Mesothelial cell of epicardium (in vitro differentiated cells): ENCODE measurements at regions not wholly inside any gene's neighbourhood (a gene's known extent, or its start where the extent isn't known, plus 50 kb on each side); places are given as distances from the start of the nearest gene placed in this dataset.

Experiments used
- DNase-seq, 2 experiments: peaks; one replicate each; pipeline ENCODE4 v3.0.0; 2021; ENCODE audit warnings: low spot score in 2 of 2; ENCODE audit not compliant: unreplicated experiment in 2 of 2
- H3K27ac Mint-ChIP-seq: 2 replicates; pipeline ENCODE4 v1.8.0; 2021; ENCODE audit warnings: mixed read lengths
- H3K27me3 Mint-ChIP-seq: 2 replicates; pipeline ENCODE4 v1.8.0; 2021; ENCODE audit warnings: low read depth, mixed read lengths
- H3K36me3 Mint-ChIP-seq: 2 replicates; pipeline ENCODE4 v1.8.0; 2021; ENCODE audit warnings: mixed read lengths
- H3K4me1 Mint-ChIP-seq: 2 replicates; pipeline ENCODE4 v1.8.0; 2021; ENCODE audit warnings: mixed read lengths
- H3K4me3 Mint-ChIP-seq: 2 replicates; pipeline ENCODE4 v1.8.0; 2021; ENCODE audit warnings: mild to moderate bottlenecking, moderate library complexity, mixed read lengths
- H3K9me3 Mint-ChIP-seq: 2 replicates; pipeline ENCODE4 v1.8.0; 2021; ENCODE audit warnings: mixed read lengths
- CTCF ChIP-seq: fragments of 200-600 bp; sonication (generic); IDR thresholded peaks from one replicate; pipeline ENCODE4 v1.5.0; 2021; ENCODE audit warnings: antibody characterized with exemption; ENCODE audit not compliant: unreplicated experiment

- Mint-ChIP-seq H3K4me1 (peaks cover 6% of the 10 kb centered on the region), H3K27ac (no peak overlapping the region), H3K36me3 (no peaks in the 10 kb centered on the region), H3K9me3 (peaks cover 4% of the 10 kb centered on the region), H3K4me3 (no peak overlapping the region), H3K27me3 (peaks cover 20% of the 10 kb centered on the region)
- no peak for DNase-seq
- no peak for TF ChIP-seq CTCF
Measured at GRCh38 chr14:94853920-94854319, 84.0 kb upstream of the GSC start.

- DNase-seq = no peak
- H3K27ac Mint-ChIP-seq = no peak overlapping the region
- H3K9me3 Mint-ChIP-seq = peaks cover 4% of the 10 kb centered on the region
- peaks cover 6% of the 10 kb centered on the region for H3K4me1 Mint-ChIP-seq
- peaks cover 1% of the 10 kb centered on the region for H3K27me3 Mint-ChIP-seq
- H3K4me3 Mint-ChIP-seq = no peak overlapping the region
- H3K36me3 Mint-ChIP-seq = no peaks in the 10 kb centered on the region
- no peak for TF ChIP-seq CTCF
Measured at GRCh38 chr14:94850309-94851211, 80.6 kb upstream of the GSC start.

GRCh38 chr14:94844593-94845152 is 74.8 kb upstream of the GSC start:
- DNase-seq = no peak
- no peak for TF ChIP-seq CTCF
- H3K27me3 Mint-ChIP-seq = no peaks in the 10 kb centered on the region
- no peak overlapping the region for H3K27ac Mint-ChIP-seq
- no peaks in the 10 kb centered on the region for H3K36me3 Mint-ChIP-seq
- H3K9me3 Mint-ChIP-seq = peaks cover 3% of the 10 kb centered on the region
- H3K4me1 Mint-ChIP-seq = no peaks in the 10 kb centered on the region
- H3K4me3 Mint-ChIP-seq = no peak overlapping the region

GRCh38 chr14:94840467-94840866 is 70.6 kb upstream of the GSC start:
- Mint-ChIP-seq H3K27ac (no peak overlapping the region), H3K4me3 (no peak overlapping the region), H3K27me3 (peaks cover 3% of the 10 kb centered on the region), H3K4me1 (no peaks in the 10 kb centered on the region), H3K9me3 (peaks cover 3% of the 10 kb centered on the region), H3K36me3 (no peaks in the 10 kb centered on the region)
- no peak for DNase-seq
- no peak for TF ChIP-seq CTCF

- Mint-ChIP-seq H3K4me1 (no peaks in the 10 kb centered on the region), H3K27ac (no peak overlapping the region), H3K27me3 (peaks cover 3% of the 10 kb centered on the region), H3K4me3 (no peak overlapping the region), H3K36me3 (no peaks in the 10 kb centered on the region), H3K9me3 (peaks cover 3% of the 10 kb centered on the region)
- no peak for DNase-seq
- TF ChIP-seq CTCF = no peak
Measured at GRCh38 chr14:94839348-94839747, 69.4 kb upstream of the GSC start.
